HUES6 (cell line): ENCODE measurements at regions not wholly inside any gene's neighbourhood (a gene's known extent, or its start where the extent isn't known, plus 50 kb on each side); places are given as distances from the start of the nearest gene placed in this dataset.

Experiments used
- H3K27ac ChIP-seq: 2 replicates; pipeline ENCODE4 v1.7.0; 2013; ENCODE audit warnings: low read depth, mild to moderate bottlenecking, low read length, inconsistent platforms
- H3K27me3 ChIP-seq: 2 replicates; pipeline ENCODE4 v1.6.1; 2013; ENCODE audit warnings: low read length; ENCODE audit not compliant: control insufficient read depth, insufficient read depth
- H3K36me3 ChIP-seq: 2 replicates; pipeline ENCODE4 v1.6.1; 2013; ENCODE audit warnings: low read length; ENCODE audit not compliant: control insufficient read depth, insufficient read depth
- H3K4me1 ChIP-seq: 2 replicates; pipeline ENCODE4 v1.6.1; 2013; ENCODE audit warnings: low read length; ENCODE audit not compliant: control insufficient read depth, insufficient read depth
- H3K4me3 ChIP-seq: 2 replicates; pipeline ENCODE4 v1.5.1; 2013; ENCODE audit warnings: low read depth, low read length
- H3K9ac ChIP-seq: one replicate; pipeline ENCODE4 v1.6.1; 2013; ENCODE audit warnings: mild to moderate bottlenecking, low read length
- H3K9me3 ChIP-seq: 2 replicates; pipeline ENCODE4 v1.6.1; 2013; ENCODE audit warnings: low read depth, low read length; ENCODE audit not compliant: control insufficient read depth, insufficient read depth

- H3K27ac ChIP-seq: 0 out of 2 replicates have a peak overlapping the region, but pooled peaks have one; percentile 73
- H3K9me3 ChIP-seq: peaks cover 13% of the 10 kb centered on the region
- H3K27me3 ChIP-seq: no peaks in the 10 kb centered on the region
- H3K4me3 ChIP-seq: no peak overlapping the region
- H3K9ac ChIP-seq: no peak overlapping the region
- H3K4me1 ChIP-seq: peaks cover 46% of the 10 kb centered on the region
- no peaks in the 10 kb centered on the region for H3K36me3 ChIP-seq
These were observed 111.4 kb downstream of the COPS8 start for GRCh38 chr2:237196866-237197618.

DNA sequence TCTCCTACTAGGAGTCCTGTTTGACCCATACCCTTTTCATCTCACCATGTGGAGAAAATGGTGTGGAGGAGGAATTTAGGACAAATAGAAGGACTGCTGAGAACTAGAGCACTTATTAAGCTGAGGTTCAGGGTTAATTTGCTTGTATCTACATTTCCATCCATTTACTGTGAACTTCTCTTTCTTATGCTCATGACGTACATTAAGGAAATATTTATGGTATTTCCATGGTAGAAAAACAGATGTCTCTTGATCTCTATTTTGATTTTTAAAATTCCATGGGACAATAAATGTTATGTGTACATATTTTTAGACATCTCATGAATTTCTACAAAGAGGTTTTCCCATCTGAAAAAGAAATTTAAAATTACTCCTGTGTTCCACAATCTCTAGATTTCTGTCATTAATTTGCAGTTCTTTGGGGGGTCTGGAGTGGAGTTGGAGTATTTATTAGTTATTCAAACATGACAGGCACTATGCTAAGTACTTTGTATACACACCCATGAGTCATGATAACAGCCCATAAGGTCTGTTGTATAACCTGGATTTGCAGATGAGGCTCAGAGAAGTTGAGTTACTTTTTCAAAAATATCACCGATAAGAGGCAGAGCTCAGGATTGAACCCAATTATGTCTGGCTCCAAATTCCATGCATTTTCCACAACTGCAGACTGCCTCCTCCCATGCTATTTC, 112.6 kb downstream of the COPS8 start:
- peak overlapping the region; percentile 73 for H3K27ac ChIP-seq
- H3K36me3 ChIP-seq: no peaks in the 10 kb centered on the region
- H3K9me3 ChIP-seq: peaks cover 13% of the 10 kb centered on the region
- H3K27me3 ChIP-seq: no peaks in the 10 kb centered on the region
- H3K4me3 ChIP-seq: no peak overlapping the region
- H3K4me1 ChIP-seq: peaks cover 58% of the 10 kb centered on the region
- peak overlapping the region; percentile 25 for H3K9ac ChIP-seq

GRCh38 chr2:237199082-237199481, 113.4 kb downstream of the COPS8 start:
- H3K9me3 ChIP-seq: peaks cover 13% of the 10 kb centered on the region
- no peaks in the 10 kb centered on the region for H3K27me3 ChIP-seq
- H3K4me1 ChIP-seq: peaks cover 58% of the 10 kb centered on the region
- no peaks in the 10 kb centered on the region for H3K36me3 ChIP-seq
- H3K9ac ChIP-seq: peak overlapping the region; percentile 25
- peak overlapping the region; percentile 73 for H3K27ac ChIP-seq
- H3K4me3 ChIP-seq: no peak overlapping the region

DNA sequence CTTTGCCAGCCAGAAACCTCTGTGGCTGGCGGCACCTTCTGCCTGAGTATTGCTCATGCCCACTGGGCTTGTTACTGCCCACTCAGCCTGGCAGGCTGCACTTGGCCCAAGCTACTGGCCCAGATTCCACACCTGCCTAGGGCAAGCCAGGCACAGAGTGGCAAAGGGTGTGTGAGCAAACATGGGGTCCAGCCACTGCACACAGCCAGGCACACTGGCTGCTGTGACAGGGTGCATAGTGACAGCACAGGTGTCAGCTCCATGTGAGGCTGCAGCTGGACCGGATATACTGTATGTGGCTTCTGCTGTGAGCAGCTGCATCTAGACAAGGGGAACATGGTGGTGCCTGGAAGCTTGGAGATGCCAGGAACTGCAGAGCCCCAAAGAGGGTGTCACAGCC, 113.9 kb downstream of the COPS8 start:
- Histone ChIP-seq H3K27ac (peak overlapping the region; percentile 73), H3K9me3 (peaks cover 13% of the 10 kb centered on the region), H3K27me3 (no peaks in the 10 kb centered on the region), H3K4me1 (peaks cover 59% of the 10 kb centered on the region), H3K9ac (peak overlapping the region; percentile 42), H3K4me3 (no peak overlapping the region), H3K36me3 (no peaks in the 10 kb centered on the region)

DNA sequence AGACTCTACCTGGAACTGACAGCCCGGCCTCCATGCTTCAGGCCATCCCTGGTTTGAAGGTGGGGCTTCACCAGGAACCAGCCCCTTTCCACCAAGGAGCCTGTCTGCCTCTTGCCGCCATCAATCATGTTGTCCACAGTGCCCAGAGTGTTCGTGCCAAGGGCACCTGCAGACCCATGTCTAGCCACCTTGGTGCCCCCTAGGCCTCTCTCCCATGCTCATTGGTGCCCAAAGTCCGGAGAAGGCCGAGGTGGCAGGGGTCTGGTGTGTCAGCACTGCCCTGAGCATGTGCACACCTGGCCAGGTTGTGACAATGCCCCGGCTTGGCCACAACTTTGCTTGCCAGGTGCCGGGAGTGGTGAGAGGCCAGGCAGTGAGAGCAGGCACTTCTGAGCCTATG, 114.8 kb downstream of the COPS8 start:
- H3K27ac ChIP-seq: no peak overlapping the region
- H3K4me3 ChIP-seq: no peak overlapping the region
- no peaks in the 10 kb centered on the region for H3K36me3 ChIP-seq
- no peak overlapping the region for H3K9ac ChIP-seq
- H3K4me1 ChIP-seq: peaks cover 67% of the 10 kb centered on the region
- H3K27me3 ChIP-seq: no peaks in the 10 kb centered on the region
- peaks cover 13% of the 10 kb centered on the region for H3K9me3 ChIP-seq

DNA sequence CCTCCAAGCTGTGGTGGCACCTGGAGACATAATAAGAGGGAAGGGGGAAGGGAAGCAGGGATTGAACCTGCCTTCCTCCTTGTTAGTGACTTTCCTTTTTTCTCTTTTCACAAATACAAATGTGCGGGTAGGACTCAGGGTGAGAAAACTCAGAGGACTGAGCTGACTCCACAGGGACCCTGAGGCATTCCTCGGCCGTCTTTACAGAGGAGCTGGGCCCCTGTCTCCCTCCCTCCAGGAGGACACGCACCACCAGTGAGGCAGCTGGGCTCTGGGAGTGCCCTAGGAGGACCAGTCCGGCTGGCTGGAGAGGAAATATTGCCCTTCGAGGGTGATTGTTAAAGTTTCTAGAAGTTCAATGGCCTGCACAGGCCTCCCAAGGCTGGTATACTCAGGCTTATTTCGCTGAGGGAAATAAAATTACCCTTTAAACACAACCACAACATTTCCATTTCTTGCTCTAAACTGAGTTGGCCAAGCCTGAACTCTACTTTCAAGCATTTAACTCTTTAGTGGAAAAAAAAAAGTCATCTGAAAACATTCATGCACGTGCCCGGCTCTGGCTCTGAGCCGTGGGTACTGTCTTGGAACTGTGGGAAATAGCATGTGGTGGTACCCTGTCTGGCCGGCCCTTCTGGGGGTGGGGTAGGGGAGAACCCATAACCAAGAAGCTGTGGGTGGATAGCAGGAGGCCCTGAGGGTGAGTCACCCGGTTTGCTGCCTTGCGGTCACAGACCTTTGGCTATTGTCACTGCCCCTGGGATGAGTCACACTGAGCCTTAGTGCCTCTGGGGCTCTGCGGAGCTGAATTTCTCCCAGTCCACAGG, 116.0 kb downstream of the COPS8 start:
- no peaks in the 10 kb centered on the region for H3K27me3 ChIP-seq
- H3K9me3 ChIP-seq: peaks cover 13% of the 10 kb centered on the region
- H3K9ac ChIP-seq: no peak overlapping the region
- no peaks in the 10 kb centered on the region for H3K36me3 ChIP-seq
- H3K27ac ChIP-seq: peak overlapping the region; percentile 55; the same call in 1 of the 2 replicates
- peaks cover 67% of the 10 kb centered on the region for H3K4me1 ChIP-seq
- no peak overlapping the region for H3K4me3 ChIP-seq

DNA sequence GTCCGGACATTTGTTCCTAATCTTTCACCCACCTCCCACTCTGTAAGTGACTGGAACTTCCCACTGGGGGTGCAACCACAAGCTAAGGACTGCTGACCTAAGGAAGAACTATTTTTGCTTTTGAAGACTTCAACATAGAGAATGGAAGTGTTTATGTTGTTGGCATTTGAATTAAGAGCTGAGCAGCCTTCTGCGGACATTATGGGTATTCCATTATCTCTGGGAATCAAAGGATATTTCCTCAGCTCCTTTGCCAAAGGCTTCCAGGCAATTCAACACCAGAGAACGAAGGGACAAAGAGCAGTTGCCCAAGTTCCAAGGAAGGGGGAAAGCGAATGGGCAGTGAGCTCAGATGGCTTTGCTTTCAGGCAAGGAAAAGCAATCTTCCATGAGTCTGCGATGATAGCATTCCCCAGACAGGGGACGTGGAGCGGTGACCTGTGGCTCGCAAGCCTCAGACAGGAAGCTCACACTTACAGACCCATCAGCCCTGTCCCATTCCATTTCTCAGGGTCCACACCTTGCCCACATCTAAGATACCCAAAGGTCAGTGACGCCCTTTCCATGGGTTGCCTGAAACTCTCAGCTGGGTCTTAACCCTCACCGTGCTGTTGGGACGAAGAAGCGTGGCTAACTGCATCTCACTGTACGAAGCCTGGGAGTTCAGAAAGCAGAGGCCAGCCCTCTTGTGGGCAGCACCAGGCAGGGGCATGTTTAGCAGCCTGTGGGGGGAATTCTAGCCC, 116.8 kb downstream of the COPS8 start:
- no peaks in the 10 kb centered on the region for H3K36me3 ChIP-seq
- peaks cover 59% of the 10 kb centered on the region for H3K4me1 ChIP-seq
- H3K9ac ChIP-seq: peak overlapping the region; percentile 5
- no peak overlapping the region for H3K4me3 ChIP-seq
- peaks cover 13% of the 10 kb centered on the region for H3K9me3 ChIP-seq
- peak overlapping the region; percentile 43; the same call in 1 of the 2 replicates for H3K27ac ChIP-seq
- no peaks in the 10 kb centered on the region for H3K27me3 ChIP-seq

DNA sequence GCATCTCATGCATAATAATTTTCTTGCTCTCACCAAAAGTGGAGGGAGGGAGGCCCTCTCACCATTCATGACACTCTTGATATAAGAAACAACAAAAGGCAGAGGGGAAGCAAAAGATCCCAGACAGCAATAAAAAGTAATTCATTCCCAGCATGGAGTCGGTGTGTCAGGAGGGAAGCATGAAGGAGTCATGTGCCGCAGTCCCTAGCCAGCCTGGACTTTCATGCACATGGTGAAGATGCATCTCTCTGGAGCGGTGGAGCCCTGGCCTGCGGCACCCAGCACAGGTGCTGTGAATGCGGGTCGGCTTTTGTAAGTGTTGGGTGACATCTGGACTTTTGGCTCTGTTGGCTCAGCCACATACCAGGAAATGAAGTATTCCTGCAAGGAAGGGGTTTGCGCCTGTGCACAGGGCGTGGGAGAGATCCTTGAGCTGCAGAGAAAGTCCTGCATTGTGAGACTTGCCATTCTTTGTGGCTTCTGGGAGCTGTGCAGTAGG, 119.4 kb downstream of the COPS8 start:
- H3K27ac ChIP-seq: no peak overlapping the region
- peaks cover 48% of the 10 kb centered on the region for H3K4me1 ChIP-seq
- peaks cover 7% of the 10 kb centered on the region for H3K9me3 ChIP-seq
- H3K9ac ChIP-seq: no peak overlapping the region
- no peaks in the 10 kb centered on the region for H3K27me3 ChIP-seq
- no peak overlapping the region for H3K4me3 ChIP-seq
- H3K36me3 ChIP-seq: no peaks in the 10 kb centered on the region

GRCh38 chr2:237205561-237205971, 119.9 kb downstream of the COPS8 start:
- Histone ChIP-seq H3K27me3 (no peaks in the 10 kb centered on the region), H3K36me3 (no peaks in the 10 kb centered on the region), H3K4me3 (no peak overlapping the region), H3K9ac (no peak overlapping the region), H3K27ac (no peak overlapping the region), H3K4me1 (peaks cover 53% of the 10 kb centered on the region), H3K9me3 (peaks cover 2% of the 10 kb centered on the region)

GRCh38 chr2:237207646-237208045, 122.0 kb downstream of the COPS8 start:
- Histone ChIP-seq H3K27ac (no peak overlapping the region), H3K9ac (no peak overlapping the region), H3K27me3 (no peaks in the 10 kb centered on the region)

More at GRCh38 chr2:237207646-237208045, 122.0 kb downstream of the COPS8 start:
- peaks cover 10% of the 10 kb centered on the region for H3K9me3 ChIP-seq
- H3K4me3 ChIP-seq: no peak overlapping the region
- no peaks in the 10 kb centered on the region for H3K36me3 ChIP-seq
- H3K4me1 ChIP-seq: peaks cover 44% of the 10 kb centered on the region
